GM12891 (cell line): ENCODE measurements at regions not wholly inside any gene's neighbourhood (a gene's known extent, or its start where the extent isn't known, plus 50 kb on each side); places are given as distances from the start of the nearest gene placed in this dataset.

Source experiments
- PAX5 ChIP-seq: IDR thresholded peaks from 2 replicates; pipeline ENCODE4 v1.6.1; 2011; ENCODE audit warnings: low read length, moderate library complexity, mild to moderate bottlenecking; ENCODE audit not compliant: insufficient read depth, severe bottlenecking
- POLR2A ChIP-seq: IDR thresholded peaks from 2 replicates; pipeline ENCODE4 v1.6.1; 2011; ENCODE audit warnings: low read depth, low read length, control low read depth
- POLR2AphosphoS5 ChIP-seq: IDR thresholded peaks from 2 replicates; pipeline ENCODE4 v1.6.1; 2011; ENCODE audit warnings: low read depth, low read length, control low read depth
- POU2F2 ChIP-seq: IDR thresholded peaks from 2 replicates; pipeline ENCODE4 v1.6.1; 2011; ENCODE audit warnings: low read depth, mild to moderate bottlenecking, control low read depth, low read length, moderate library complexity
- SPI1 ChIP-seq: IDR thresholded peaks from 2 replicates; pipeline ENCODE4 v1.6.1; 2011; ENCODE audit warnings: low read depth, low read length, control low read depth
- TAF1 ChIP-seq: IDR thresholded peaks from 2 replicates; pipeline ENCODE4 v1.6.1; 2011; ENCODE audit warnings: low read depth, low read length, control low read depth

DNA sequence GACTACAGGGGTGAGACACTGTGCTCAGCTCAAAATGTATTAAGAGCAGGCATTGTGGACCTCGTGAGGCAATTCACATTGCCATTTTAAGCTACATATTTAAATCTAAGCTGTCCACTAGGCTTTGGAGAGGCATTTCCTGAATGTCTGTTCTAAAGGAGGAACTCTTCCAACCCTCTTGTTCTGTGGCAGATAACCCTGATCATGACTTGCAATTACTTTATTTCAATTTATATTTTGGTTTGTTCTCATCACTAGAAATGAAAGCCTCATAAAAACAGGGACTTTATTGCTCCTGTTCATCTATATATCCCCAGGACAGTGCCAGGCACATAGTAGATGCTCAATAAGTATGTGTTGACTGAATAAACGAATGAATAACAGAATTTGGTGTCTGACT lies 84.0 kb upstream of the SALL4 start:
- TF ChIP-seq POLR2AphosphoS5 (no peak), SPI1 (no peak), TAF1 (no peak), POLR2A (no peak), POU2F2 (no peak), PAX5 (no peak)
